DND-41 (cell line): ENCODE measurements at regions not wholly inside any gene's neighbourhood (a gene's known extent, or its start where the extent isn't known, plus 50 kb on each side); places are given as distances from the start of the nearest gene placed in this dataset.

Experiments used
- ATAC-seq: fragments of 200-7000 bp; cut with Tn5 transposase; 3 replicates; pipeline ENCODE4 v1.9.1; 2021; ENCODE audit warnings: low read depth; ENCODE audit not compliant: insufficient read depth
- DNase-seq: peaks from one replicate; pipeline ENCODE4 v3.0.0-alpha.2; 2020
- H2AFZ ChIP-seq: 2 replicates; pipeline ENCODE4 v1.6.0; 2012; ENCODE audit warnings: low read depth, low read length
- H3K27ac ChIP-seq: 2 replicates; pipeline ENCODE4 v1.5.1; 2012; ENCODE audit warnings: low read length, inconsistent platforms
- H3K27me3 ChIP-seq: fragments of 200-600 bp; sonication (generic); 2 replicates; pipeline ENCODE4 v1.6.0; 2012; ENCODE audit warnings: low read length, mild to moderate bottlenecking, inconsistent platforms; ENCODE audit not compliant: insufficient read depth, poor library complexity
- H3K36me3 ChIP-seq: 2 replicates; pipeline ENCODE4 v1.5.1; 2012; ENCODE audit warnings: low read length, inconsistent platforms; ENCODE audit not compliant: insufficient read depth
- H3K4me1 ChIP-seq: 2 replicates; pipeline ENCODE4 v1.5.1; 2012; ENCODE audit warnings: mild to moderate bottlenecking, low read length; ENCODE audit not compliant: insufficient read depth
- H3K4me2 ChIP-seq: 2 replicates; pipeline ENCODE4 v1.6.0; 2012; ENCODE audit warnings: mild to moderate bottlenecking, moderate library complexity, low read length, inconsistent platforms; ENCODE audit not compliant: insufficient read depth
- H3K4me3 ChIP-seq, 2 experiments: fragments of 200-600 bp in 1 of 2; shearing (Covaris generic) in 1 of 2; 2 replicates each; pipeline ENCODE4 v1.5.1; 2012 to 2016; ENCODE audit warnings: inconsistent platforms in 2 of 2, low read length in 2 of 2, mild to moderate bottlenecking in 2 of 2, low read depth in 1 of 2, moderate library complexity in 1 of 2
- H3K79me2 ChIP-seq: 2 replicates; pipeline ENCODE4 v1.6.0; 2012; ENCODE audit warnings: low read length, inconsistent platforms; ENCODE audit not compliant: insufficient read depth
- H3K9ac ChIP-seq: 2 replicates; pipeline ENCODE4 v1.6.0; 2012; ENCODE audit warnings: low read depth, mild to moderate bottlenecking, inconsistent platforms, low read length, moderate library complexity
- H3K9me3 ChIP-seq: 2 replicates; pipeline ENCODE4 v1.5.1; 2012; ENCODE audit warnings: low read length, moderate library complexity, mild to moderate bottlenecking, inconsistent platforms; ENCODE audit not compliant: insufficient read depth, severe bottlenecking
- H4K20me1 ChIP-seq: 2 replicates; pipeline ENCODE4 v1.6.0; 2012; ENCODE audit warnings: low read length; ENCODE audit not compliant: insufficient read depth
- CTCF ChIP-seq: IDR thresholded peaks from 2 replicates; pipeline ENCODE4 v1.5.1; 2012; ENCODE audit warnings: borderline replicate concordance, low read length, moderate library complexity, mild to moderate bottlenecking; ENCODE audit not compliant: poor library complexity, severe bottlenecking; ENCODE audit errors: extremely low read depth
- EZH2 ChIP-seq: IDR thresholded peaks from 3 replicates; pipeline ENCODE4 v1.6.1; 2012; ENCODE audit warnings: borderline replicate concordance, low read depth, mild to moderate bottlenecking, moderate library complexity, low read length, inconsistent platforms; ENCODE audit not compliant: severe bottlenecking

DNA sequence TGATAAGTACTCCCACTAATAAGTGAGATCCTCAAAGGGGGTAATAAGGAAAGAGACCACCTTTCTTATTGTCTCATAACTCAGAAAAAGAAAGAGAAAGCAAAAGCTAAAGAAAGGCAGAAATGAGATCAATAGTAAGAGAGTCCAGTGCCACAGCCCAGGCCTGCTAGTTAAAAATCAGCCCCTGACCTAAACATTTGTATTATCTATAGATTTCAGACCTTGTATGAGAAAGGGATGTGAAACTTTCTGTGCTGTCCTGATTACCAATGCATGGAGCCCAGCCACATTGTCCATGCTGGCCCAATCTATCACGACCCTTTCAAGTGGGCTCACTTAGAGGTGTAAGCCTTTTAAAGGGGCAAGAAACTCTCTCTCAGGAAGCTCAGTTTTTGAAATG is 684.8 kb upstream of the TSPY4 start:
- Histone ChIP-seq H3K9me3 (no peaks in the 10 kb centered on the region), H3K4me3 (no peak overlapping the region), H2AFZ (no peak overlapping the region), H3K79me2 (no peaks in the 10 kb centered on the region), H3K27me3 (no peaks in the 10 kb centered on the region), H3K36me3 (no peaks in the 10 kb centered on the region), H3K4me2 (no peak overlapping the region), H4K20me1 (no peaks in the 10 kb centered on the region), H3K9ac (no peak overlapping the region), H3K4me1 (no peaks in the 10 kb centered on the region), H3K27ac (no peak overlapping the region)
- DNase-seq, result no peak
- TF ChIP-seq CTCF (no peak), EZH2 (no peak)
- no peak for ATAC-seq

- H3K9ac ChIP-seq, result no peak overlapping the region
- H3K4me1 ChIP-seq, result no peaks in the 10 kb centered on the region
Measured at GRCh38 chrY:8655017-8655416, 682.2 kb upstream of the TSPY4 start.

GRCh38 chrY:8656101-8656500 is 681.2 kb upstream of the TSPY4 start:
- DNase-seq, result no peak
- no peaks in the 10 kb centered on the region for H3K4me1 ChIP-seq
- TF ChIP-seq CTCF (no peak), EZH2 (no peak)
- no peak overlapping the region for H3K9ac ChIP-seq
- H2AFZ ChIP-seq, result no peak overlapping the region
- H3K4me3 ChIP-seq, result no peak overlapping the region
- ATAC-seq, result no peak
- no peak overlapping the region for H3K4me2 ChIP-seq
- H3K9me3 ChIP-seq, result no peaks in the 10 kb centered on the region
- H3K27me3 ChIP-seq, result no peaks in the 10 kb centered on the region
- no peaks in the 10 kb centered on the region for H3K79me2 ChIP-seq
- H4K20me1 ChIP-seq, result no peaks in the 10 kb centered on the region
- H3K27ac ChIP-seq, result no peak overlapping the region
- no peaks in the 10 kb centered on the region for H3K36me3 ChIP-seq

More at GRCh38 chrY:8655017-8655416, 682.2 kb upstream of the TSPY4 start:
- Histone ChIP-seq H2AFZ (no peak overlapping the region), H3K9me3 (no peaks in the 10 kb centered on the region), H4K20me1 (no peaks in the 10 kb centered on the region), H3K27me3 (no peaks in the 10 kb centered on the region), H3K27ac (no peak overlapping the region), H3K4me3 (no peak overlapping the region), H3K4me2 (no peak overlapping the region), H3K36me3 (no peaks in the 10 kb centered on the region), H3K79me2 (no peaks in the 10 kb centered on the region)
- DNase-seq (no peak), ATAC-seq (no peak)
- TF ChIP-seq EZH2, result no peak
- TF ChIP-seq CTCF, result no peak

- TF ChIP-seq EZH2 (no peak), CTCF (no peak)
- Histone ChIP-seq H3K36me3 (no peaks in the 10 kb centered on the region), H3K9me3 (no peaks in the 10 kb centered on the region), H3K27me3 (no peaks in the 10 kb centered on the region), H3K4me2 (no peak overlapping the region), H4K20me1 (no peaks in the 10 kb centered on the region), H3K79me2 (no peaks in the 10 kb centered on the region), H3K4me3 (no peak overlapping the region), H3K4me1 (no peaks in the 10 kb centered on the region), H2AFZ (no peak overlapping the region), H3K9ac (no peak overlapping the region), H3K27ac (no peak overlapping the region)
- no peak for ATAC-seq
- no peak for DNase-seq
Measured at GRCh38 chrY:8656515-8656914, 680.7 kb upstream of the TSPY4 start.
